Erythroblast (primary cell): ENCODE measurements at regions not wholly inside any gene's neighbourhood (a gene's known extent, or its start where the extent isn't known, plus 50 kb on each side); places are given as distances from the start of the nearest gene placed in this dataset.

Experiments used
- GATA1 ChIP-seq: IDR thresholded peaks from 2 replicates; pipeline ENCODE4 v1.6.1; 2011; ENCODE audit warnings: low read depth, mild to moderate bottlenecking, control low read depth, low read length, moderate library complexity
- POLR2A ChIP-seq: IDR thresholded peaks from 2 replicates; pipeline ENCODE4 v1.6.1; 2011; ENCODE audit warnings: mild to moderate bottlenecking, low read length

DNA sequence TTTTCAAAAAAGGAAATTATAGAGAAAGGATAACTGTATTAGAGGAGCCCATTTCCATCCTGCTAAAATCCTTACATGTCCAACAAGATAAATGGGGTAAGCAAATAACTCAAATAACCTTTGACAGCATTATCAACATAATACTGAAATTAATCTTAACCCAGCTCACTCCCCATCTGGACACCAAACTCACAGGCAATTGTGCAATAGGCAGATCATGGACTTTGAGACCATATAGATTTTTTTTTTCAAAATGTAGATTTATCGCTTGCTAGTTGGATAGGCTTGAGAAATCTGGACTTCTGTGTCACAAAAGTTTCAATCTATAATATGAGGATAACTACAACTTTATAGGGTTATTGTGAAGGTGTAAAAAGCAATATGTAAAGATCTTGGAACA is 134.4 kb upstream of the ASCC3 start:
- no peak for TF ChIP-seq POLR2A
- TF ChIP-seq GATA1, result no peak
